Fibroblast of pulmonary artery (primary cell): ENCODE measurements at regions not wholly inside any gene's neighbourhood (a gene's known extent, or its start where the extent isn't known, plus 50 kb on each side); places are given as distances from the start of the nearest gene placed in this dataset.
A peak's percentile ranks its signal among the peaks of the same experiment; 100 is the strongest.

Source experiments
- DNase-seq: peaks from one replicate; pipeline ENCODE4 v3.0.0-alpha.2; 2010; ENCODE audit warnings: low read depth
- H3K4me3 ChIP-seq: replicated peaks from 2 replicates; pipeline ENCODE4 v1.5.1; 2011; ENCODE audit warnings: low read depth, mild to moderate bottlenecking, control low read depth, low read length, moderate library complexity
- TF ChIP-seq, protein P1 (sequence below): IDR thresholded peaks from 2 replicates; pipeline ENCODE4 v1.5.1; 2011; ENCODE audit warnings: mild to moderate bottlenecking, control low read depth, low read length, inconsistent platforms; ENCODE audit errors: missing control alignments

DNA sequence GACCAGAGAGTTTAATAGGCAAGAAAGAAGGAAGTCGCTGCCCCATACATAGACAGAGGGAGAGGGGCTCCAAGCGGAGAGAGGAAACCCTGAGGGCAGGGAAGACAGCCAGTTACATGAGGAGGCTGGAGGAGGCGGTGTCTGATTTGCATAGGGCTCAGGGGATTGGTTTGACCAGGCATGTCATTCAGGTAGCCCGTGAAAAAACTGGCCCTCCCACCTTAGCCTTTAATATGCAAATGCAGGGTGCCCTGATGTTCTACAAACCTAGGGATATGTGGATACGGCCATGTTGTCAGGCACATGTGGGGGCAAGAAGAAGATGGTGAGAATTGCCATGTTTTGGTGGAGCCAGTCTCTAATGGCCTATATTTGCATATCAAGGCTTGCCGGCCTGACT, 1461.6 kb downstream of the PCDH9 start:
- no peak for DNase-seq
- TF ChIP-seq, protein P1, sequence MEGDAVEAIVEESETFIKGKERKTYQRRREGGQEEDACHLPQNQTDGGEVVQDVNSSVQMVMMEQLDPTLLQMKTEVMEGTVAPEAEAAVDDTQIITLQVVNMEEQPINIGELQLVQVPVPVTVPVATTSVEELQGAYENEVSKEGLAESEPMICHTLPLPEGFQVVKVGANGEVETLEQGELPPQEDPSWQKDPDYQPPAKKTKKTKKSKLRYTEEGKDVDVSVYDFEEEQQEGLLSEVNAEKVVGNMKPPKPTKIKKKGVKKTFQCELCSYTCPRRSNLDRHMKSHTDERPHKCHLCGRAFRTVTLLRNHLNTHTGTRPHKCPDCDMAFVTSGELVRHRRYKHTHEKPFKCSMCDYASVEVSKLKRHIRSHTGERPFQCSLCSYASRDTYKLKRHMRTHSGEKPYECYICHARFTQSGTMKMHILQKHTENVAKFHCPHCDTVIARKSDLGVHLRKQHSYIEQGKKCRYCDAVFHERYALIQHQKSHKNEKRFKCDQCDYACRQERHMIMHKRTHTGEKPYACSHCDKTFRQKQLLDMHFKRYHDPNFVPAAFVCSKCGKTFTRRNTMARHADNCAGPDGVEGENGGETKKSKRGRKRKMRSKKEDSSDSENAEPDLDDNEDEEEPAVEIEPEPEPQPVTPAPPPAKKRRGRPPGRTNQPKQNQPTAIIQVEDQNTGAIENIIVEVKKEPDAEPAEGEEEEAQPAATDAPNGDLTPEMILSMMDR: no peak

GRCh38 chr13:65763811-65764210, 1466.3 kb downstream of the PCDH9 start:
- no peak overlapping the region for H3K4me3 ChIP-seq
- DNase-seq: no peak
- TF ChIP-seq, protein P1: no peak

More for the DNA sequence above, 1461.6 kb downstream of the PCDH9 start:
- no peak overlapping the region for H3K4me3 ChIP-seq

DNA sequence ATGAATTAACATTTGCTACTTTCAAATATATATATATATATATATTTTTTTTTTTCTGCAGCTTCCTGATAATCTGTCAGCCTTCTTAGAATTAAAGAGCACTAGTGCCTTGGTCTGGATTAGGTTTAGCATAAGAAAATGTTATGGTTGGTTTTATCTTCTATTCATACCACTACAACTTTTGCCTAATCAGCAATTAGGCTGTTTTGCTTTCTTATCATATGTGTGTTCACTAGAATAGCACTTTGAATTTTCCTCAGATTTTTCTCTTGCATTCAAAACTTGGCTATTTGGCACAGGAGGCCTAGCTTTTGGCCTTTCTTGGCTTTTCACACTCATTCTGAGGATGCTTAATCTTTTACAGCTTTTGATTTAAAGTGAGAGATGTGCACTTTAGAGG, 1468.1 kb downstream of the PCDH9 start:
- no peak overlapping the region for H3K4me3 ChIP-seq
- TF ChIP-seq, protein P1: no peak
- DNase-seq: no peak

GRCh38 chr13:65756071-65756671, 1474.0 kb downstream of the PCDH9 start:
- no peak overlapping the region for H3K4me3 ChIP-seq
- no peak for DNase-seq
- TF ChIP-seq, protein P1: no peak

DNA sequence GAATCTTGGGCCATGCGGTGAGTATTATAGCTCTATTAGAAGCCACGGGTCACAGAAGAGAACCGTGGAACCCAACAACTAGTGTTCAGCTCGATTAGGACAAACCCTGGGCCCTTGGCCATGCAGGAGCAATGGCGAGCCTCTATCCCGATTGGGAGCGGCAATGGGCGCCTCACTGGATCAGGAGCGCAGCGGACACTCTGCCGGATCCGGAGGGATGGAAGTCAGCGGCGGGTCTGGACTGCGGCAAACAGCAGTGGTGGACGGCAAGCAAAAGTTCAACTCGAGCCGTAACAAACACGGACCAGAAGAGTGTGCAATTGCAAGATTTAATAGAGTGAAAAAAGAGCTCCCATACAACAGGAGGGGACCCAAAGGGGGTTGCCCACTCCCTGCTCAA, 1481.9 kb downstream of the PCDH9 start:
- TF ChIP-seq, protein P1: no peak
- DNase-seq: no peak
- no peak overlapping the region for H3K4me3 ChIP-seq

- H3K4me3 ChIP-seq: no peak overlapping the region
- TF ChIP-seq, protein P1: no peak
- DNase-seq: no peak
Observed at GRCh38 chr13:65746406-65746921, 1483.7 kb downstream of the PCDH9 start.

DNA sequence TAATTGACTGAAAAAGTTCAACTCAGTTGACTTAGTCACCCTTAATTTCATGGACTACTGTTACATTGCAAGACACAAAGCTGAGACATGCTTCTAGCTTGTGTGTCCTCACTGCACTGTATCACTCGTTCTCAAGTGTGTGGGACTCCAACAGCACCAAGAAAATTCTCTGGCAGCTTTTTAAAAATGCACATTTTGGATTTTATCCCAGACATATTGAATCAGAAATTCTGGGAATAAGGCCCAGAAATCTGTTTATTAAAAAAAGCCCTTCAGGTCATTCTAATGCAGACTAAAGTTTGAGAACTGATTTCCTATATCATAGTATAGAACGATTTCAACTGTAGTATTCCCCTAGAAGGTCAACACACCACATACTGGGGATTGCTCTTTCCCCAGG, 1485.3 kb downstream of the PCDH9 start:
- peak; percentile 65 for DNase-seq
- H3K4me3 ChIP-seq: no peak overlapping the region
- TF ChIP-seq, protein P1: no peak
